ENCODE measurements at regions not wholly inside any gene's neighbourhood (a gene's known extent, or its start where the extent isn't known, plus 50 kb on each side); places are given as distances from the start of the nearest gene placed in this dataset.

GRCh38 chr14:38405851-38406635, 150.2 kb upstream of the CLEC14A start:
- TF ChIP-seq CTCF (IDR thresholded peaks at IDR 0.05; ENCODE audit: low read depth, low read length) = no peak

GRCh38 chr14:38404616-38405015, 148.7 kb upstream of the CLEC14A start:
- TF ChIP-seq CTCF (IDR thresholded peaks at IDR 0.05; ENCODE audit: low read depth, low read length) = no peak
- no peak overlapping the region for H3K4me3 ChIP-seq (ENCODE audit: low read depth, low read length)

More at GRCh38 chr14:38405851-38406635, 150.2 kb upstream of the CLEC14A start:
- no peak overlapping the region for H3K4me3 ChIP-seq (ENCODE audit: low read depth, low read length)

GRCh38 chr14:38404100-38404541, 148.2 kb upstream of the CLEC14A start:
- no peak for TF ChIP-seq CTCF (IDR thresholded peaks at IDR 0.05; ENCODE audit: low read depth, low read length)
- no peak overlapping the region for H3K4me3 ChIP-seq (ENCODE audit: low read depth, low read length)

- no peak for TF ChIP-seq CTCF (IDR thresholded peaks at IDR 0.05; ENCODE audit: low read depth, low read length)
- no peak overlapping the region for H3K4me3 ChIP-seq (ENCODE audit: low read depth, low read length)
Observed at GRCh38 chr14:38400751-38401150, 144.9 kb upstream of the CLEC14A start.

- H3K4me3 ChIP-seq (ENCODE audit: low read depth, low read length) = no peak overlapping the region
- no peak for TF ChIP-seq CTCF (IDR thresholded peaks at IDR 0.05; ENCODE audit: low read depth, low read length)
Observed at GRCh38 chr14:38399652-38400051, 143.8 kb upstream of the CLEC14A start.

GRCh38 chr14:38394767-38395166, 138.9 kb upstream of the CLEC14A start:
- H3K4me3 ChIP-seq (ENCODE audit: low read depth, low read length) = no peak overlapping the region
- TF ChIP-seq CTCF (IDR thresholded peaks at IDR 0.05; ENCODE audit: low read depth, low read length) = no peak

- H3K4me3 ChIP-seq (ENCODE audit: low read depth, low read length) = no peak overlapping the region
- TF ChIP-seq CTCF (IDR thresholded peaks at IDR 0.05; ENCODE audit: low read depth, low read length) = no peak
Observed at GRCh38 chr14:38394064-38394463, 138.2 kb upstream of the CLEC14A start.

All from WI38 (cell line).